NCI-H2227 treated with DMSO at 0.1 percent for 48 hours (cell line): ENCODE measurements at regions not wholly inside any gene's neighbourhood (a gene's known extent, or its start where the extent isn't known, plus 50 kb on each side); places are given as distances from the start of the nearest gene placed in this dataset.
"Not testable (repeated sequence)": the region's sequence is repeated elsewhere in the genome, so short reads cannot be mapped to it uniquely, and the experiment has no call there.

ENCODE experiments used
- DNase-seq: peaks from one replicate; lab custom pipeline; 2025; lab: John Stamatoyannopoulos, UW

DNA sequence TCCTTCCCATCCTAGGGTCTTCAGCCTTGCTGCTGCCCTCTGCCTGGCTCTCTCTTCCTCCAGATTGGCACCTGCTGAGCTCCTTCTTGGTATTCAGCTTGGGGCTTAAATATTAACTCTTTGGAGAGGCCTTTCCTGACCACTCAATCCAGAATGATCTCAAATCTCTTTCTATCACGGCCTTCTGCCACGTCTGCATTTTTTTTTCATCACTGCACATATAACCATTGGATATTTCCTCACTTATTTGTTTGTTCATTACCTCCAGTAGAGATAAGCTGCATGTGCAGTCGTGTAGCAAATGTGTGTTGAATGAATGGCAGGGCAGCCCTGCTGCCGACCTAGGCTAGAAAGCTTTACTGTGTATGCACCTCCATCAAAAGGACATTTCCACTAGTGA, 51.6 kb upstream of the MPP7 start:
- no peak for DNase-seq

DNA sequence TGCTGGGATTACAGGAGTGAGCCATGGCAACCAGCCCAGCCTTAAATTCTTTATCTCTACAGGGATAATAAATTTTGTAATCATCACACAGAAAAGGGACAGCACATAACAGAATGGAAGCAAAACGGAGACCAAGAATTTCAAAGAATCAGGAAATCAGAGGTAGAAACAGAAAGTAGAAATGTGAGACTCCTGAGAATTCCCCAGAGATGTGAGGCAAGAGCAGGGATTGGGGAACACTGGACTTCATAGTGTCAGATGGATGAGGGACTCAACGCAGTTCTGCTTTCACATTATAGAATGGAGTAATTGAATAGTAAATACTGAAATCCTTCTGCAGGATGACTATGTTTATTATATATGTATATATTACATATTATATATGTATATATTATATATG, 52.5 kb upstream of the MPP7 start:
- no peak for DNase-seq

DNA sequence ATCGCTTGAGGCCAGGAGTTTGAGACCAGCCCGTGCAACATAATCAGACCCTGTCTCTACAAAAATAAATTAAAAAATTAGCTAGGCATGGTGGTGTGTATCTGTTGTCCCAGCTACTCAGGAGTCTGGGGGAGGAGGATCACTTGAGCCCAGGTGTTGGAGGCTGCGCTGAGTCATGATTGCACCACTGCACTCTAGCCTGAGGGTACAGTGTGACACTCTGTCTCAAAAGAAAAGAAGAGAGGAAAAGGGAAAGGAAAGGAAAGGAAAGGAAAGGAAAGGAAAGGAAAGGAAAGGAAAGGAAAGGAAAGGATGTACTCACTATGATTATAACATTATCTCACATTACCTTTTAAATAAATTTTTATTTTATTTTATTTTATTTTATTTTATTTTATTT, 56.5 kb upstream of the MPP7 start:
- DNase-seq, result no peak

DNA sequence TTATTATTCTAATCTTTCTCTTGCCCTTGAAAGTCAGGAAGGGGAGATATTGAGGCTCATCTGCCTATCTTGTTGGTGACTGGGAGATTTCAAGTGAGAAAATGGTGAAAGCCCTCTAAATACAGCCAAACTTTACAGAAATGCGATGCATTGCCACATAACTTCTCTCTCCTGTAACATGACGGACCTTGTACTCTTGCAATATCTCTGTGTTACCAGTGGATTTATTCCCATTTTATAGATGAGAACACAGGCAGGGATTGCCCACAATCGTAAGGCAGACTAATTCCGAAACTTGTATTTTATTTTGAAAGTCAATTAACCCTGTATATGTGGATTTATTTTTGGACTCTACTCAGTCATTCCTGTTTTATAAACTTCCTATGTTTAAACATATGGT, 57.3 kb upstream of the MPP7 start:
- DNase-seq, result no peak

DNA sequence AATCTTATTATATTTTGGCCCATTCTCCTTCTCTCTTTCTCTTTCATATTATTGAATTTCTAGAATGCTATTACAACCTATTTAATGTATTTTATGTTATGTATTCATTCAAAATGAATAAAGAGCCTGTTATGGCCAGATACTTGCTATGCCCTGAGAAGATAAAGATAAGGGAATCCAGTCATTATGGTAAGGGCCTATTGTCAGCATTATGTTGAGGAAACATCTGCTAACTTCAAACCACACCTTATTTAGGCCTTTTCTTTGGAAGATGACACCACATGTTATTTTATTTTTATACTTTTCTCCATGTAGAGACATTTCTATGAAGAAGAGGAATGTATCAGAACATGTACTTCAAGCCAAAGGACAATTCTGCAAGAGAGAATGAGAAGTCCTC, 60.5 kb upstream of the MPP7 start:
- DNase-seq, result no peak

DNA sequence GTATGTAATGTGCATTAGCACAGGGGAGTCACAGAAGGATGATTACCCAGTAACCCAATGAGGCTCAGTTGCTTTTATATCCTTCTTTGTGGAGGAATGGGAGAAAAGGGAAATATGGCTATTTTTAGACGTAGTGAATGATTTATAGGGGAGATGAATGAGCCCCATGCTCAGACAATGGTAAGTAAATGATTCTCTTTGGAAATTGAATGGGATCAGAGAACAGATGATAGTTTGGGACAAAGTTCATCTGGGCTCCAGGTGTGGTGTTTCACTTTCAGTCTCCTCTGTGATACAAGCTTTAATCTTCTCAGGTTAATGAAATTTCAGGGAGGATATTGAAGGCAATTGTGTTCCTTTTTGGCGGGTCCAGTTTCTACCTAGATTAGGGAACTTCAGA, 63.0 kb upstream of the MPP7 start:
- DNase-seq, result no peak

DNA sequence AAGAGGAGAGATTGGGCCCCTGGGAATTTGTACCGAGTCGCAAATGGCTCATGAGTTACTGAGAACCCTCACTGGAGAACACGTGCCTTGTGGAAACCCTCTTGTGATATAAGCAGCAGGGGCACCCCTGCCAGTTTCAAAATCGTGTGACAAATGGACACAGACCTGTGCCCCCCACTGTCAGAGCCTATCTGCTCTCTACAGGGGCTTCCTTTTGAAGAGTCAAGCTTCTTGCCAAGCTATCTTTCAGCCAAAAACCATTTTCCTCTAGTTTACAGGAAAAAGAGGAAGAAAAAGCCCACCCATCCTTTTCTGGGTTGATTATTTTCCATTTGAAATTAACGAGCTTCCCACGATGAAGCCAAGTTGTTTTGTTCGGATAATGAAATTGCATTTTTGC, 64.1 kb upstream of the MPP7 start:
- DNase-seq, result no peak

DNA sequence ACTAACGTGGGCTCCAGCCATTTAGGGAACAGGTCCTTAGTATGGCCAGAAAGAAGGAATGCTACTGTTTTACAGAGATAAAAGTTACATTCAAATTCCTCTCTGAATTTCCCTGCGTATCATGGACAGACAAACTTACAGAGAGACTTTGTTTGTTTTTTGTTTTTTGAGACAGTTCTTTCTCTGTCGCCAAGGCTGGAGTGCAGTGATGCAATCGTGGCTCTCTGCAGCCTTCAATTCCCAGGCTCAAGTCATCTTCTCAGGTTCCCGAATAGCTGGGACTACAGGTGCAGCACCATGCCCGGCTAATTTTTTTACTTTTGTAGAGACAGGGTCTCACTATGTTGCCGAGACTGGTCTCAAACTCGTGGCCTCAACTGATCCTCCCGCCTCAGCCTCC, 64.5 kb upstream of the MPP7 start:
- DNase-seq, result no peak

DNA sequence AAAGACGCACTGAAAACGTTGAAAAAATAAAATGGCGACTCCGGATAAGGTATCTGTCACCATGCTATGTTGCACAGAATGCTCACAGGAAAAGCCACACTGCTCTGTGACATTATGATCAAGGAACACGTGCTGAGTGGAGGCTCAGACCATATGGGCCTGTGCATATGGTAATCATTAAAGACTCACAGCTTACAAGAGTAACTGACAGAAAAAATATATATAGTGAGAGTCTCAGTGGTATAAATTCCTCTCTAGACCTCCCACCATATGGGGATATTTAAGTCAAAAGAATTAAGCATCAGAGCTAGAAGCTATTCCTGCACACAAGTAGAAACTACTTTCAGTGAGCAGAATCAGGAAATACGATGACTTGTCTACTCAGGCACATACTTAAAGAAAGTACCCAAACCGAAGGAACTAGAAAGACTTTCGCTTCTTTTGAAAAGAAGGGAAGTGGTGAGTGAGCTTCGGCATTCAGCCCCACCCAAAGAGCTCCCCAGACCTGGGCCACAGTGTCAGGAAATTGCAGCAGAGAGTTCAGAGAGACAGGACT, 65.1 kb upstream of the MPP7 start:
- no peak for DNase-seq

DNA sequence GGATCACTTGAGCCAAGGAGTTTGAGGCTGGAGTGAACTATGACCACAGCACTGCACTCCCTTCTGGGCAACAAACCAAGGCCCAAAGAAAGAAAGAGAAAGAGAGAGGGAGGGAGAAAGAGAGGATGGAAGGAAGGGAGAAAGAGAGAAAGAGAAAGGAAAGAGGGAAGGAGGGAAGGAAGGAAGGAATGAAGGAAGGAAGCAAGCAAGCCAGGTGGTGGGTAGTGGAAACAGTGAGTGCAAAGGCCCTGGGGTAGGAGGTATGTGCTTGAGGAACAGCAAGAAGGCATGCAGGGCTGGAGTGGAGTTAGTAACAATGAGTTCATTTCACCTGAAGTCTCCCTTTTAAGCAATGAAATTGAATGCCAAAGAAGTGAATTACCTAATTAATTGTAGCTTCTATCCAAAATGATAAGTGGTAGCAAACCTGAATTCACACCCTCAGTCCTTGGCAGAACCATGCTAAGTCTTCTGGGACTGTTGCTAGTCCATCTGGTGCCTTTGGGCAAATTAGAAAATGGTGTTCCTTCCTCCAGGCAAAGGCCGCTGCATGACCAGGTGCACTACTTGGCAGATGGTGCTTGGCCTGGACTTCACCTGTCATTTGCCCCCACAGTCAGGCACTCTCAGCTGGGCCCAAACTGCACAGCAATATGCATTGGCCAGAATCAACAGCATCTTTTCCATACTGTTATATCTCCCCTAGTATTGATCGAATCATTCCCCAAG, 67.4 kb upstream of the MPP7 start:
- DNase-seq, result no peak

DNA sequence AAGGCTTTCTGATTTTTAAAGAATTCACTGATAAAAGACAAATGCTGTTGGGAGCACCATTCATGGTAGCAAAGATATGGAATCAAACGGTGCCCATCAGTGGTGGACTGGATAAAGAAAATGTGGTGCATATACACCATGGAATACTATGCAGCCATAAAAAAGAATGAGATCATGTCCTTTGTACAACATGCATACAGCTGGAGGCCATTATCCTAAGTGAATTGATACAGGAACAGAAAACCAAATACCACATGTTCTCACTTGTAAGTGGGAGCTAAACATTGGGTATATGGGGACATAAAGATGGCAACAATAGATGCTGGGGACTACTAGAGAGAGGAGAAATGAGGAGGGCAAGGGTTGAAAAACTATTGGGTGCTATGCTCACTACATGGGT, 68.8 kb upstream of the MPP7 start:
- DNase-seq, result not testable (repeated sequence)

DNA sequence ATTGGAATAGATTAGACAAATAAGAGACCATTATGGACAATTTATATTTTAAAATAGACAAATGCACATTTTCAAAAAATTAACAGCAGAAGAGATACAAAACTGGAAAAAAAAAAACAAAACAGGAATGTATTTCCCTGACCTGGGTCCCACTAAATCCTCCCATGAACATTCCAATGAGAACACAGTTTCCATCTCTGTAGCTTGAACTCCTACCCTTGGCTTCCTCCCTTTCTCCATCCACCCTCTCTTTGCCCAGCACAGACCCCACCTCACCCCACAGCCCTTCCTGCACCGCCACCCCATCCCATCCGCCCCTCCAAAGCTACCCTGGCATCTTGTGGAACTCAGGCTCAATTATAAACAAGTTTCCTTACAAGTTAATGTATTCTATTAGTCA, 71.2 kb upstream of the MPP7 start:
- DNase-seq, result no peak

DNA sequence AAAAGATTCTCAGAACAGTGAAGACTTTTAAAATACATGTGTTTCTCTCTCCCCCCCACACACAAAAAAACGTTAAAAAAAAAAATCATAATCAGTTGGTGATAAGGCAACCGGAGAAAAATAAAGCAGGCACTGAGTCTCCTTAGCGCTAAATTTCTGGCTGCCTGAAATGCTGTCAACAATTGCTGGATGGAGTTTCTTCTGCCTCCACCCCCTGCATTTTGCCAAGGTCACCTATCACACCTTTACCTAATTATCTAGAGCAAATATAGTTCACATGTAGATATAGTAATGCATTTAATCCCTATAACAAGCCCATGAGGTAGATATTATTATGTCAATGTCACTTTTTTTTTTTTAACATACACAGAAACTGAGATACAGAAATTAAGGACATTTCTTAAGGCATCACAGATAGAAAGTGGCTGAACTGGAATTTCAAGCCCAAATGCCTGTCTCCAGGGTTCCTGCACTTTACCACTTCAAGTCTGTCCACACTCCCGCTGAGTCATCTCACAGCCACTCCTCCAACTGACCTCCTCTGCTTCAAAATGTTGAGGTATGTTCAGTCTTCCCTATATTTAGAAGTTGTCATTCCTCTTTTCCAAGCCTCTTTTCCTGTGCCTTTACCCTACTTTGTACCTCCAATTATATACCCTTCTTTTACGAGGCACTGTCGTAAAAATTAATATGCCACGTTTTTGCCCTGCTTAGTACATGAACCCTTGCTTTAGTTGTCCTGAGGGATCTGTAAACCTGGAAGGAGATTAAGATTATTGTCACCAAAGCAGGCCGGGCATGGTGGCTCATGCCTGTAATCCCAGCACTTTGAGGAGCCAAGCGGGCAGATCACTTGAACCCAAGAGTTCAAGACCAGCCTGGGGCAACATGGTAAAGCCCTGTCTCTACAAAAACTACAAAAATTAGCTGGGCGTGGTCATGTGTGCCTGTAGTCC, 72.8 kb upstream of the MPP7 start:
- no peak for DNase-seq

DNA sequence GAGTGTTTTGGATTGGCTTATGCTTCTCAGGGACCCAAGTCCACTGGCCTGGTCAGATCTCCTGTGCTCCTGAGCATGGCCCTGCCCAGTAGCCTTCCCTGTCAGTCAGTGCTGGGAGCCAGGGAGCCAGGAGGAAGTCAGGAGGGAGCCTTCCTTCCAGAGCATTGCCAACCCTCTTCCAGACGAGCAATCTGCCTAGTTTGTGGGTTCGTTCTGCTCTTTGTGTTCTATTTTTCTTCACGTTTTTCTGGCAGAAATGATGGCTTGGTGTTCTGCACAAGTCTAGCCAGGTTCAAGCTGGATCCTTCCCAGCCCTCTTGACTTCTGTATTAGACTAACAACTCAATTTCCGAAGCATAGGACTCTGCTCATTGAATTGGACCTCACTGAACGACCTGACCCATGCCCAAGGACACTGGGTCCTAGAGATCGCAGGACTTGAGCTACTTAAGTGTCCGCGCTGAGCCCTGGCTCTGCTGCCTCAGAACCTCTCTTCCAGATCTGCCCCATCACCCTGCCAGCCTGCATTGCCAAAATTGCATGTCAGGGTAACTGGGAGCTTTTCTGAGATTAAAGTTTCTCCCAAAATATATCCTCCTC, 76.2 kb upstream of the MPP7 start:
- no peak for DNase-seq

DNA sequence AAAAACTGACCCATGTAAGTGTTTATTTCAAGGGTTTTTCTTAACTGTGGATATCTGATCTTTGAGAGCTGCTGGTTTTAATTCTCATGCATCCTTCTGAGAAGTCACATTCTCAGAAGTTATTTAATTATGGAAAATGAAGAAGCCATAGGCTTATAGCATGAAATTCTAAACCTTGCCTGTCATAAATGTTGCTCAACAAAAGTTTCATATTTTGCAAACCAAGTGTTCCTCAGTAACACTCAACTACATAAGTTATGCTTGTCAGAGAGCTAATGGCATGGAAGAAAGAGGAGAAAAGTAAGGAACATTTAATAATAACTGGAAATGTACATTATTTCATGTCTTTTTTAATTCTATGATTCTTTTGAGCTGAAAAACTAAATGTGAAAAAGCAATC, 78.6 kb upstream of the MPP7 start:
- no peak for DNase-seq

DNA sequence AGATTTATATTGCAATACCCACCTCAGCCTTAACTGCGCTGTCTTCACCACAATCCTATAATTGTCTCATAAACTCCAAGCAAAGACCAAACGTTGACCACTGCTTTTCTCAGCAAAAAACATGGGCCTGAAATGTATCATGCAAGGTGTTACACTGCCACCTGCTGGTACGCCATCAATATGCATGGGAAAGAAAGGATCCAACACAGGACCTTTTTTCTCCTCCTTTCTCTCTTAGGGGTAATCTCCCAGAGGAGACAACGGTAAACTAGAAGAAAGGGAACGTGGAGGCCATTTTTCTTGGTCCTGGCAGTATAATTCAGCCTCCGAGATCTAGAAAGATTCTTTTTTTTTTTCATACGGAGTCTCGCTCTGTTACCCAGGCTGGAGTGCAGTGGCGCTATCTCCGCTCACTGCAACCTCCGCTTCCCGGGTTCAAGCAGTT, 79.1 kb upstream of the MPP7 start:
- peak; percentile 82 for DNase-seq

DNA sequence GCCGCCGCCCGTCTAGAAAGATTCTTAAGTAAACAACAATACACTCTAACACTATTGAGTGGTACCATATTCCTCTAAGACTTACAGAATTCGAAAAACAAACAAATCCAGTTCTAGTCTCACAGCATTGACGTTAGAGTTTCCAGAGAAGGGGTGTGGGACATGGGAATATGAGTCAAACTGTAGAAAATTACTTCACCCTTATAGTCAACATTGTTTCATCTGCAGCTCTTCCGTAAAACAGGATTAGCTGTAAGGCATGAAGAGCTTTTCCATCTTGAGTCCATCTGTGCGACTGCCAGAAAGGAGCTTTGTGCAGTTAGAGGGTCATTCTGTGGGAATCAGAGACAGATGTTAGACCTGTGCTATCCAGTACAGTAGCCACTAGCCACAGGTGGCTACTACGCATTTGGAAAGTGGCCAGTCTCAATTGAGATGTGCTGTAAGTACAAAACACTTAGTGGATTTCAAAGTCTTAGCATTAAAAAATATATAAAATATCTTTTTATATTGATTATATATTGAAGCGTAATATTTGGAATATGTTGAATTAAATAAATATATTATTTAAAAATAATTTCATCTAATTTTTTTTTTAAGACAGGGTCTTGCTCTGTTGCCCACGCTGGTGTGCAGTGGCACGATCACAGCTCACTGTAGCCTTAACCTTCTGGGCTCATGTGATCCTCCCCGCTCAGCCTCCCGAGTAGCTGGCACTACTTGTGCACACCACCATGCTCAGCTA, 79.8 kb upstream of the MPP7 start:
- DNase-seq, result no peak

DNA sequence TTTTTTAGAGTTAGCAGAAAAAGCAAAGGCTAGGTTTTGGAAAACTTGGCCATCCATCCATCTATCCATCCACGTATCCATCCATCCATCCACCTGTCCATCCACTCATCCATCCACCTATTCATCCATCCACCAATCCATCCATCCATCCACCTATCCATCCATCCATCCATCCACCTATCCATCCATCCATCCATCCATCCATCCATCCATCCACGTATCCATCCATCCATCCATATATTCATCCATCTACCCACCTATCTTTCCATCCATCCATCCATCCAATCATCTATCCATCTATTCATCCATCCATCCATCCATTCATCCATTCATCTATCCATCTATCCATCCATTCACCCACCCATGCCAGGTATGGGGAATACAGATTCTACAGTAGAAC, 81.7 kb upstream of the MPP7 start:
- no peak for DNase-seq

DNA sequence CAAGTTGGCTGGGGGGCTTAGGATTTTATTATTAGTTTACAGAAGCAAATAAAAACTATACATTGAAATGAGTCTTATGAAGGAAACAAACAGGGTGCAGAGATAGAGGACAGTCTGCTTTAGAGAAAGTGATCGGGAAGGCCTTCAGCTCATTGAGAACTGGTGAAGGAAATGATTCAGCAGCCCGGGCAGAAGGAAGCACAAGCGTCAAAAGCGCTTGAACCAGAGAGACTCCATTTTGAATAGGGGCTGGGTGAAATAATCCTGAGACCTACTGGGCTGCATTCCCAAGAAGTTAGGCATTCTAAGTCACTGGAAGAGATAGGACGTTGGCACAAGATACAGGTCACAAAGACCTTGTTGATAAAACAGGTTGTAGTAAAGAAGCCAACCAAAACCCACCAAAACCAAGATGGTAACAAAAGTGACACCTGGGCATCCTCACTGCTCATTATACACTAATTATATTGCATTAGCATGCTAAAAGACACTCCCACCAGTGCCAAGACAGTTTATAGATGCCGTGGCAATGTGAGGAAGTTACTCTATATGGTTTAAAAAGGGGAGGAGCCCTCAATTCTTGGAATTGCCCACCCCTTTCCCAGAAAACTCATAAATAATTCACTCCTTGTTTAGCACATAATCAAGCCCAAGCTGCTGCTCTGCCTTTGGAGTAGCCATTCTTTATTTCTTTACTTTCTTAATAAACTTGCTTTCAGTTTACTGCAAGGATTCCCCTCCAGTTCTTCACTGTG, 83.1 kb upstream of the MPP7 start:
- no peak for DNase-seq

DNA sequence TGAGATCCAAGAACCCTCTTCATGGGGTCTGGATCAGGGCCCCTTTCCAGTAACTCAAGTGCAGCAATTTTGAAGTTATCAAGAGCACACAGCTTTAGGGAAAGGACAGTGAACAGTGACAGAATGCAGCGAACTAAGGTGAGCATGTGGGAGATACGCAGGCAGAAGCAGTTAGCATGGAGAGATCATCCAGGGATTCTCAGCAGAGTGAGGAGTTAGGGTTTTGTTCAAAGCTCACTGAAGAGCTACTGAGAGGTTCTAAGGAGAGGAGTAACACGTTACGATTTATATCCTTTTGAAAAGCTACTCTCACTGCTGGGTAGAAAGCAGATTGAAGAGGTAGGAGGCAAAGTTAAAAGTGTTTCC, 83.6 kb upstream of the MPP7 start:
- no peak for DNase-seq

DNA sequence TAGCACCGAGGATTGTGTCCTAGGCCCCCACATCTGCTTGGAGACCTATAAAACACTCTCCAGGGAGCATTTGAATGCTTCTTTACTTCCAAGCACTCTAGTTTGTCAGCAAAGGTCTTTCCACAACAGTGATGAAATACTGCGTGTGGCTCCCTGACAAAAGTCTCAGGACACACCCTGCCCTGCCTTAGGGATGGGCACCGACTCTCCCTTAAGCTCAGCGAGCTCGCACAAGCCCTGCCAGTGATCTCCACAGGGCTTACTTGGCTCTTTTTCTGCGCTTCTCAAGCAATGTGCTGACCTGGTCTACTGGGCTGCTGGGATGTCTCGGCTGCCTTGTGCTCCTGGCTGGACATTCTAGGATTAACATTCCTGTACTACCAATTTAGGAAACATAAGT, 84.3 kb upstream of the MPP7 start:
- DNase-seq, result no peak
